Amygdala (tissue), 56 donors: ENCODE measurements at regions not wholly inside any gene's neighbourhood (a gene's known extent, or its start where the extent isn't known, plus 50 kb on each side); places are given as distances from the start of the nearest gene placed in this dataset.

Source experiments
- DNase-seq, 56 donors: peaks; one replicate each; lab custom pipeline; 2025; lab: John Stamatoyannopoulos, UW

- peak in 3 of 56 donors; percentile 12 to 40 (median 30) for DNase-seq
Observed at GRCh38 chr14:58808828-58809227, 171.1 kb downstream of the DACT1 start.

- DNase-seq = no peak
Observed at GRCh38 chr14:58809520-58809919, 171.8 kb downstream of the DACT1 start.

GRCh38 chr14:58812050-58812910 is 174.5 kb downstream of the DACT1 start:
- DNase-seq = no peak

- no peak for DNase-seq
Observed at GRCh38 chr14:58813745-58814144, 176.0 kb downstream of the DACT1 start.

- DNase-seq = no peak
Observed at GRCh38 chr14:58814466-58814865, 176.7 kb downstream of the DACT1 start.

- DNase-seq = peak in 2 of 56 donors; percentile 9 to 24
Observed at GRCh38 chr14:58815161-58815701, 177.5 kb downstream of the DACT1 start.

- DNase-seq = no peak
Observed at GRCh38 chr14:58815794-58816193, 178.0 kb downstream of the DACT1 start.

- DNase-seq = no peak
Observed at GRCh38 chr14:58816416-58817115, 178.8 kb downstream of the DACT1 start.

GRCh38 chr14:58817846-58818245 is 180.1 kb downstream of the DACT1 start:
- DNase-seq = no peak

- DNase-seq = no peak
Observed at GRCh38 chr14:58820032-58820431, 182.3 kb downstream of the DACT1 start.

GRCh38 chr14:58821421-58821820 is 183.7 kb downstream of the DACT1 start:
- no peak for DNase-seq

GRCh38 chr14:58822856-58823255 is 185.1 kb downstream of the DACT1 start:
- no peak for DNase-seq

- DNase-seq = no peak
Observed at GRCh38 chr14:58823312-58823711, 185.6 kb downstream of the DACT1 start.

GRCh38 chr14:58824106-58824505 is 186.3 kb downstream of the DACT1 start:
- DNase-seq = no peak

- DNase-seq = no peak
Observed at GRCh38 chr14:58824796-58825195, 187.0 kb downstream of the DACT1 start.

- no peak for DNase-seq
Observed at GRCh38 chr14:58825606-58826005, 187.8 kb downstream of the DACT1 start.

- DNase-seq = no peak
Observed at GRCh38 chr14:58826845-58827686, 189.3 kb downstream of the DACT1 start.

GRCh38 chr14:58828298-58828697 is 190.5 kb downstream of the DACT1 start:
- no peak for DNase-seq

- no peak for DNase-seq
Observed at GRCh38 chr14:58829594-58829993, 191.8 kb downstream of the DACT1 start.

- DNase-seq = no peak
Observed at GRCh38 chr14:58830121-58830520, 192.4 kb downstream of the DACT1 start.

- DNase-seq = no peak
Observed at GRCh38 chr14:58832095-58832521, 194.3 kb downstream of the DACT1 start.
